T-cell (primary cell): ENCODE measurements at regions not wholly inside any gene's neighbourhood (a gene's known extent, or its start where the extent isn't known, plus 50 kb on each side); places are given as distances from the start of the nearest gene placed in this dataset.

Experiments used
- ATAC-seq, 4 experiments: fragments of 200-7000 bp in 3 of 4; fragments of 150-1000 bp in 1 of 4; cut with Tn5 transposase; replicated peaks in 1 of 4; 1 replicate in 3 of 4; 2 replicates in 1 of 4; pipeline ENCODE4 v1.10.0; 2021; ENCODE audit warnings: moderate library complexity in 3 of 4, mild to moderate bottlenecking in 2 of 4, moderate number of reproducible peaks in 1 of 4
- CTCF ChIA-PET, 2 donors: fragments of 300-600 bp; sonication (Branson Sonifier 250); formaldehyde crosslinking; loops; one replicate each; lab custom pipeline; 2022; ENCODE audit warnings: antibody characterized with exemption in 2 of 2; lab: Charles Lee
- POLR2A ChIA-PET, 2 donors: fragments of 300-600 bp; sonication (Branson Sonifier 250); formaldehyde crosslinking; loops; one replicate each; lab custom pipeline; 2022; ENCODE audit warnings: antibody characterized with exemption in 2 of 2; lab: Charles Lee
- DNase-seq, 35 experiments: peaks; one replicate each; pipeline versions ENCODE4 v3.0.0 to v3.0.0-alpha.2; 2013 to 2023
- H3K27ac ChIP-seq: one replicate; pipeline ENCODE4 v1.5.1; 2013; ENCODE audit warnings: low read length
- H3K27me3 ChIP-seq, 2 experiments: replicated peaks in 1 of 2; 1 replicate in 1 of 2; 2 replicates in 1 of 2; pipeline versions ENCODE4 v1.6.1 to v1.7.0; 2013; ENCODE audit warnings: low read length in 1 of 2, mixed read lengths in 1 of 2; ENCODE audit not compliant: control insufficient read depth in 2 of 2, insufficient read depth in 2 of 2; ENCODE audit errors: extremely low read depth in 1 of 2
- H3K36me3 ChIP-seq, 2 donors: 1 replicate in 1 of 2; 2 replicates in 1 of 2; pipeline versions ENCODE4 v1.6.1 to v1.7.0; 2013; ENCODE audit warnings: low read length in 1 of 2; ENCODE audit not compliant: control insufficient read depth in 2 of 2, insufficient read depth in 1 of 2; ENCODE audit errors: extremely low read depth in 1 of 2
- H3K4me1 ChIP-seq, 2 experiments: 1 replicate in 1 of 2; 2 replicates in 1 of 2; pipeline versions ENCODE4 v1.6.1 to v1.7.0; 2013; ENCODE audit warnings: low read length in 2 of 2, mixed read lengths in 1 of 2; ENCODE audit not compliant: insufficient read depth in 2 of 2, control insufficient read depth in 1 of 2; ENCODE audit errors: extremely low read depth in 1 of 2
- H3K4me3 ChIP-seq, 2 donors: 1 replicate in 1 of 2; 2 replicates in 1 of 2; pipeline versions ENCODE4 v1.5.1 to v1.7.0; 2013; ENCODE audit warnings: mild to moderate bottlenecking in 2 of 2, low read length in 1 of 2, moderate library complexity in 1 of 2; ENCODE audit not compliant: control insufficient read depth in 1 of 2; ENCODE audit errors: extremely low read depth in 1 of 2
- H3K9me3 ChIP-seq: 2 replicates; pipeline ENCODE4 v1.7.0; 2013
- H3K27ac Mint-ChIP-seq, 2 donors: one replicate each; pipeline ENCODE4 v1.8.0; 2020 to 2021; ENCODE audit warnings: mild to moderate bottlenecking in 2 of 2, mixed read lengths in 2 of 2
- H3K27me3 Mint-ChIP-seq, 2 donors: one replicate each; pipeline ENCODE4 v1.8.0; 2021 to 2022; ENCODE audit warnings: mixed read lengths in 2 of 2
- H3K36me3 Mint-ChIP-seq: one replicate; pipeline ENCODE4 v1.8.0; 2021; ENCODE audit warnings: mixed read lengths
- H3K4me1 Mint-ChIP-seq, 3 donors: one replicate each; pipeline ENCODE4 v1.8.0; 2020 to 2022; ENCODE audit warnings: mixed read lengths in 3 of 3, mild to moderate bottlenecking in 1 of 3
- H3K4me3 Mint-ChIP-seq, 3 donors: one replicate each; pipeline ENCODE4 v1.8.0; 2020 to 2022; ENCODE audit warnings: mild to moderate bottlenecking in 3 of 3, mixed read lengths in 3 of 3, moderate library complexity in 3 of 3
- H3K9me3 Mint-ChIP-seq, 3 donors: one replicate each; pipeline ENCODE4 v1.8.0; 2020 to 2022; ENCODE audit warnings: mixed read lengths in 3 of 3
- WGBS: methylation state at CpG from one replicate; pipeline ENCODE4 v1.1.5; 2013; ENCODE audit warnings: missing lambda C conversion rate; ENCODE audit not compliant: insufficient coverage; 5-methylcytosine and 5-hydroxymethylcytosine counted together

DNA sequence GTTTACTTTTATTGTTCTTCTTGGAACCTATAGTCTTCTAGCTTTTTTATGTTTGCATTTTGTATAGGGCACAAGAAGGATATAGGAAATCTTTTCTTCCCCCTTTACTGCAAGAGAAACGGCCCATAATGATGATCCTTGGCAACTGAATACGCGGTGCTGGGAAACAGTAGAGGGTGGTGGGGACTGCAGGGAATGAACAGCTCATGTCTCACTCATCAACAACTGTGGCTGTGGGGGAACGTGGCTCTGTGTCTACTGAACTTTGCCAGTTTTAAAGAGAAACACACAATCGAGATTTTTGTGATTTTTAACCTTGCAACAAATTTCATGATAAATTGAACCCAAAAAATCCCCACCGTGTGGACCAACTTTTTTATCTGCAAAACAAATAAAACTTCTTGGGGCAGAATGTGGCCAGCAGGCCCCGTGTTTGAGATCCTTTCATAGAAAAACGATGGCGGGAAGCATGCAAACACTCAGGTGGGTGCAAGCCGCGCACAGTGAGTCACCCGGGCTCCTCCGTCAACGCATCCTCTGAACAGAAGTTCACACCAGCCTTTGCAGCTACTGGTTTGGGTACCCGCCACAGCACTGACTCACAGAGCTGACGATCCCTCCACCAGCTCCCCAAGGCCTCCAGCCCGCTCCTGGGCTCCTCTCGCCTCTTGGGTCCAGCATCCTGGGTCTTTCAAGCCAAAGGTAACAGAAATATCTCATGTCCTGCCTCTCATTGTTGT is 149.3 kb downstream of the COL6A3 start:
- ATAC-seq: no peak
- H3K9me3 ChIP-seq: no peaks in the 10 kb centered on the region
- ChIA-PET POLR2A (no interaction called here), CTCF (no interaction called here)
- no peak overlapping the region for H3K27ac Mint-ChIP-seq
- no peaks in the 10 kb centered on the region for H3K4me1 Mint-ChIP-seq
- no peaks in the 10 kb centered on the region for H3K4me1 ChIP-seq
- no peak for DNase-seq
- H3K36me3 Mint-ChIP-seq: no peaks in the 10 kb centered on the region
- 87% methylated on average over 10 of the region's 18 CpGs for WGBS
- no peaks in the 10 kb centered on the region for H3K9me3 Mint-ChIP-seq
- no peak overlapping the region for H3K4me3 Mint-ChIP-seq
- no peak overlapping the region for H3K27ac ChIP-seq
- no peak overlapping the region for H3K4me3 ChIP-seq
- no peaks in the 10 kb centered on the region for H3K36me3 ChIP-seq
- peaks cover 6 to 9% of the 10 kb centered on the region in 2 donors for H3K27me3 Mint-ChIP-seq
- H3K27me3 ChIP-seq: peaks cover 0 to 12% of the 10 kb centered on the region in 2 experiments

DNA sequence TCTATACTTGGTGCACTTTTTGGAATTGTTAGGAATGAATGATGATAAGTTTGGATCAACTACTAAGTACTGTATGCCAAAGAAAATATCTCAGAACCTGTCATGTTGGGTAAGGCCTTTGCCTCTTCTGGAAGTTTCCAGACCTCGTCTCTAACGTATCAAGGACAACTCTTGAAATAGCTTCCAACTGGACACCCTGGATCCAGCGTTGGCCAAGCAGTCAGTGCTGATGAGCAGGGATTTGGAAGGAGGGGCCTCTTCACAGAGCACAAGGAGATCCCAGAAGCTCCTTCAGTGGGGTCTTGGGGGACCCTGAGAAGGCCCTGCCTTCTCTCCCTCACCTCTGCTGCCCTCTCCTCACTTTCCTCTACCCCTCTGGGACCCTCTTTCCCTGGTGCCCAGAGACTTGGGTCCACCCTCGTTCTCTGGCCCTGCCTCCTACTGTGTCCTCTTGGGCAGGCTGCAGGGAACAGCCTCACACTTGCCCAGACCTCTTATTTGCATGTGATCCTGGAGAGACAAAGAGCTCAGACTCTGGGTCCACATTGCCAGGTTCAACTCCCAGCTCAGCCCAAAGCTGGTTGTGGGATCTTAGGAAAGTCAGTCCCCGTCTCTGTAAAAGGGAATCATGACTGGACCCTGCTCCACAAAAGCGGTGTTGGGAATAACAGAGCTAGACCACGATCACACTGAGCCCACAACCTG is 145.8 kb downstream of the COL6A3 start:
- POLR2A ChIA-PET: no interaction called here
- ATAC-seq: no peak
- DNase-seq: no peak

DNA sequence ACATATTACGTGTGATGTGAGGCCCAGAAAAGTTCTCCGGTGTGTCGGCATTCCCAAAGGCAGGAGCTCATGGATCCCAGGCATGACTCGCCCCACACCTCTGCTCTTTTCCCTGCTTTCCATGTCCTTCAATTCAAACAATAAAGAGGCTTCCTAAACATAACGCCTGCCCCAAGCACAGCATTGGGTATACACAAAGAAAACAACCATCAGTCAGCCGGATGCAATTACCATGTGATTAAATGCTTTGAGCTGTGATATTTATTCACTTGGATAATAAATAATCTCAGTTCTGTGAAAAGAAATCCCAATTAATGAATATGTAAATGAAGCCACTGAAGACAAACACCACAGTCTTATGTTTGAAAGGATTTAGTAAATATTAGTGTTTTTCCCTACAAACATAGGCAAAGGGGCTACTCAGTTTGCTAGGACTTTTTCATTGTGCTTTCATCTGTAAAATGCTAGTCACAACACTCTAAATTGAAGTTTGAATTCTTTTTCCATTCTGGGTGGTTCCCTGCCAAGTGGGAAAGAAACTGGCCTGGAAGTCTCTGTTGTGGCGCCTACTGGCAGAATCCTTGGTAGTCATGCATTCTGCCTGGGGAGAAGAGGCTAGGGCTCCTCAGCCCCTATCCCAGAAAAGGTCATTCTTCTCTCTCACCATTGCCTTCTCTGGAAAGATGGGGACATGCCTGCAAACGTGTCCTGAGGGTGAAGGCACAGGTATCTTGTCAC is 144.7 kb downstream of the COL6A3 start:
- Mint-ChIP-seq H3K9me3 (no peaks in the 10 kb centered on the region), H3K4me1 (no peaks in the 10 kb centered on the region), H3K36me3 (no peaks in the 10 kb centered on the region), H3K27ac (no peak overlapping the region), H3K4me3 (no peak overlapping the region), H3K27me3 (peaks cover 19 to 25% of the 10 kb centered on the region in 2 donors)
- Histone ChIP-seq H3K9me3 (no peaks in the 10 kb centered on the region), H3K27ac (no peak overlapping the region), H3K4me3 (no peak overlapping the region), H3K27me3 (peaks cover 0 to 27% of the 10 kb centered on the region in 2 experiments), H3K4me1 (no peaks in the 10 kb centered on the region), H3K36me3 (no peaks in the 10 kb centered on the region)
- POLR2A ChIA-PET: no interaction called here
- ATAC-seq (no peak), DNase-seq (no peak)
- WGBS: 100% methylated on average over 1 of the region's 8 CpGs
- CTCF ChIA-PET: interaction anchor here in 1 of 2 donors (0.6 kb wide), 2 partner anchors 9 to 389 kb away, joined by 4 to 6 read pairs; no protein-coding TSS in a partner anchor

More for the DNA sequence above, 145.8 kb downstream of the COL6A3 start:
- H3K27ac ChIP-seq: no peak overlapping the region
- Mint-ChIP-seq H3K27ac (no peak overlapping the region), H3K9me3 (no peaks in the 10 kb centered on the region), H3K36me3 (no peaks in the 10 kb centered on the region), H3K4me1 (no peaks in the 10 kb centered on the region), H3K4me3 (no peak overlapping the region), H3K27me3 (peaks cover 19 to 25% of the 10 kb centered on the region in 2 donors)
- peaks cover 0 to 27% of the 10 kb centered on the region in 2 experiments for H3K27me3 ChIP-seq
- no peaks in the 10 kb centered on the region for H3K4me1 ChIP-seq
- no peaks in the 10 kb centered on the region for H3K9me3 ChIP-seq
- H3K4me3 ChIP-seq: no peak overlapping the region
- no peaks in the 10 kb centered on the region for H3K36me3 ChIP-seq
- CTCF ChIA-PET: no interaction called here
- WGBS: 86% methylated on average over 5 of the region's 7 CpGs

DNA sequence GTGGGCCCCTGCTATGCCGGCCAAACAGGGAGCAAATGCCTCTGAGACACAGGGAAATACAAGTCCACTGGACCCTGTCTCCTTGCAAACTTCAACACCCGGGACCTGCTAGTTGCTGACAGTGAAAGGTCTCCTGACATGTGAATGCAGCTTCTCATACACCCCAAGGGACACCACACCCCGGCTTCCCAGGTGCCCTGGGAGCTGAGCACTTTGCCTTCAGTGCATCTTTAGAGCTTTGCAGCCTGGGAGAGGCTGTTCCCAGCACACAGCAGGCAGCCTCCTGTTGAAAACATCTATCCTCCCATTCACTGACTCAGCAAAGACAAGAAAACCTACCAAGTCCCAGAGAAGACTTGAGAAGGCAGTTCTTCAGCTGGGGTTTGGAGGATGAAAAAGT is 143.4 kb downstream of the COL6A3 start:
- Histone ChIP-seq H3K4me1 (no peaks in the 10 kb centered on the region), H3K27me3 (peaks cover 0 to 22% of the 10 kb centered on the region in 2 experiments), H3K27ac (no peak overlapping the region), H3K36me3 (no peaks in the 10 kb centered on the region), H3K9me3 (no peaks in the 10 kb centered on the region), H3K4me3 (no peak overlapping the region)
- ChIA-PET POLR2A (no interaction called here), CTCF (no interaction called here)
- no peaks in the 10 kb centered on the region for H3K36me3 Mint-ChIP-seq
- ATAC-seq (no peak), DNase-seq (no peak)
- no peak overlapping the region for H3K4me3 Mint-ChIP-seq
- 70% methylated on average over 3 of the region's 3 CpGs for WGBS
- H3K9me3 Mint-ChIP-seq: no peaks in the 10 kb centered on the region
- H3K27ac Mint-ChIP-seq: no peak overlapping the region
- H3K4me1 Mint-ChIP-seq: no peaks in the 10 kb centered on the region
- H3K27me3 Mint-ChIP-seq: peaks cover 19 to 25% of the 10 kb centered on the region in 2 donors

DNA sequence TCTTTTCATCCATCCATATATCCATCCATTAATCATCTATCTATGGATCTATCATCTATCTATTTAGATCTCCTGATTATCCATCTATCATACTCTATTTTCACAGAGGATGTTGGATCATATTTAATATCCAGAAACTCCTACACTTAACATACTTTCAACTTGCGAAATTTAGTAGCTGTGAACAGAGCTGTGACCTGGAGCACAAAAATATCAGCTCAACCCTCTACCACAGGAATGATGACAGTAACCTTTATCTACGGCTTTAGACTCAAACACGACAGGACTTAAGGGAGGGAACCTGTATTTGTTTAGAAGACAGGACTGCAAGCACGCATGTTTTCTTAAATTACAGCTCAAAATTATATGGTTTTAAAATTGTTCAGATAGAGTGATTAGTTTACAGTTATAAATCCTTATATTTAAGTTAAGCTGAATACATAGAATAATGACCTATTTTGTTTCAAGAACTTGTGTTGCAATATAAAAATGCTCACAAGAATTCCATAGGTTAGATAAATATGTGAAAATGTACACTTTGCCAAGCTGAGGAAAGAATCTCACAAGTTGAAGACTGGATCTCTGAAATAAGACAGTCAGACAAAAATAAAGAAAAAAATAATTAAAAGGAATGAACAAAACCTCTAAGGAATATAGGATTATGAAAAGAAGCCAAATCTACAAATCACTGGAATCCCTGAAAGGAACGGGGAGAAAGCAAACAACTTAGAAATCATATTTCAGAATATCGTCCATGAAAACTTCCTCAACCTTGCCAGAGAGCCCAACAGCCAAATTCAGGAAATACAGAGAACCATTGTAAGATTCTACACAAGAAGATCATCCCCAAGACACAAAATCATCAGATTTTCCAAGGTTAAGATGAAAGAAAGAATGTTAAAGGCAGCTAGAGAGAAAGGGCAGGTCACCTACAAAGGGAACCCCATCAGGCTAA is 142.0 kb downstream of the COL6A3 start:
- Mint-ChIP-seq H3K9me3 (no peaks in the 10 kb centered on the region), H3K27ac (no peak overlapping the region), H3K4me1 (no peaks in the 10 kb centered on the region), H3K36me3 (no peaks in the 10 kb centered on the region), H3K27me3 (peaks cover 19 to 30% of the 10 kb centered on the region in 2 donors), H3K4me3 (no peak overlapping the region)
- Histone ChIP-seq H3K4me1 (no peaks in the 10 kb centered on the region), H3K9me3 (no peaks in the 10 kb centered on the region), H3K4me3 (no peak overlapping the region), H3K27ac (no peak overlapping the region), H3K36me3 (no peaks in the 10 kb centered on the region), H3K27me3 (peaks cover 0 to 22% of the 10 kb centered on the region in 2 experiments)
- POLR2A ChIA-PET: no interaction called here
- 80% methylated on average over 1 of the region's 6 CpGs for WGBS
- CTCF ChIA-PET: no interaction called here
- ATAC-seq: no peak
- no peak for DNase-seq
